Ishikawa (cell line): ENCODE measurements at regions not wholly inside any gene's neighbourhood (a gene's known extent, or its start where the extent isn't known, plus 50 kb on each side); places are given as distances from the start of the nearest gene placed in this dataset.

ENCODE experiments used
- CREB1 ChIP-seq: IDR thresholded peaks from 2 replicates; pipeline ENCODE4 v1.6.1; 2012; ENCODE audit warnings: low read depth
- EP300 ChIP-seq: IDR thresholded peaks from 2 replicates; pipeline ENCODE4 v1.6.1; 2012; ENCODE audit warnings: borderline replicate concordance
- FOXM1 ChIP-seq: IDR thresholded peaks from 2 replicates; pipeline ENCODE4 v1.6.1; 2012; ENCODE audit warnings: low read depth, borderline replicate concordance
- NFIC ChIP-seq: IDR thresholded peaks from 2 replicates; pipeline ENCODE4 v1.6.1; 2012
- RAD21 ChIP-seq: IDR thresholded peaks from 2 replicates; pipeline ENCODE4 v1.6.1; 2012; ENCODE audit warnings: low read depth
- TAF1 ChIP-seq: IDR thresholded peaks from 2 replicates; pipeline ENCODE4 v1.6.1; 2012; ENCODE audit warnings: low read depth, mild to moderate bottlenecking
- TCF12 ChIP-seq: IDR thresholded peaks from 2 replicates; pipeline ENCODE4 v1.6.1; 2012; ENCODE audit warnings: low read depth
- TEAD4 ChIP-seq: IDR thresholded peaks from 2 replicates; pipeline ENCODE4 v1.6.1; 2012
- YY1 ChIP-seq: IDR thresholded peaks from 2 replicates; pipeline ENCODE4 v1.6.1; 2012; ENCODE audit warnings: low read depth
- TF ChIP-seq, protein P1 (sequence below): IDR thresholded peaks from 2 replicates; pipeline ENCODE4 v1.6.1; 2012; ENCODE audit warnings: low read depth, mild to moderate bottlenecking

DNA sequence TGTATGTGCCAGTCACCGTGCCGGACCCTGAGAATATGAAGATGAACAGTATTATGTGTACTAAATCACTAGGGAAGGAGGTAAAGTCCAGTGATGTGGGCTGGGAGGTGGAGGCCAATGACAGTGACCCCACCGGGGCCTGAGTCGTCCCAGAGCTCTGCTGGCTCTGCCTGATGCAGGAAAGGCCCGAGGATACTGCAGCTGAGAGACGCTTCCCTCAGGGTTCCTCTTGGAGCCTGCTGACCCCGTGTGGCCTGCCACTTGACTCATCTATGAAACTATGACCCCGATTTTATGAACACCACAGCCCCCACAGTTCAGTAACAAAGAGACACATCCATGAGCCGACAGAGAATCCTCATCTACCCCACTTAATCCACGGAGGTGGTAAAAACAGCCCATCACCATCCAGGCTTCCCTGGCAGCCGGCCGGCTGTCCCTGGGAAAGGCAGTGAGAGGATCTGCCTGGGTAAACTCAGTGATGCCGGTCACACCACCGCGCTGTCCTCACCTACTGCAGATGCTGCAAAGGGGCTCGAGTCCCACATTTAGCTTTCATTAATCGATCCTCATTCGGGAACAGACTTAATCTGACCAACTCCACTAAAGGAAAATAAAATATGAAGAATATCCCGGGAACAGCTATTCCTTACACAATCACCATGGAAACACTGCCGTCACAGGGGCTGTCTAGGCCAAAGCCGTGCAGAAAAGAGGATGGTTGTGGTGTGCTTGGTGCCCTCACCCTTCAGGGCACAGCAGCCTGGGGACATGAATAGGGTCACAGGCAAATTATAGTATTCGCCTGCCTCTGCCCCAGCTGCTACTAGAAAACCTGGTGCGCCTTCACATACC lies 82.9 kb downstream of the ARRDC4 start:
- TF ChIP-seq EP300 (no peak), FOXM1 (no peak), CREB1 (no peak), TEAD4 (no peak), YY1 (no peak), RAD21 (no peak), TAF1 (no peak), TCF12 (no peak), NFIC (no peak)
- TF ChIP-seq, protein P1, sequence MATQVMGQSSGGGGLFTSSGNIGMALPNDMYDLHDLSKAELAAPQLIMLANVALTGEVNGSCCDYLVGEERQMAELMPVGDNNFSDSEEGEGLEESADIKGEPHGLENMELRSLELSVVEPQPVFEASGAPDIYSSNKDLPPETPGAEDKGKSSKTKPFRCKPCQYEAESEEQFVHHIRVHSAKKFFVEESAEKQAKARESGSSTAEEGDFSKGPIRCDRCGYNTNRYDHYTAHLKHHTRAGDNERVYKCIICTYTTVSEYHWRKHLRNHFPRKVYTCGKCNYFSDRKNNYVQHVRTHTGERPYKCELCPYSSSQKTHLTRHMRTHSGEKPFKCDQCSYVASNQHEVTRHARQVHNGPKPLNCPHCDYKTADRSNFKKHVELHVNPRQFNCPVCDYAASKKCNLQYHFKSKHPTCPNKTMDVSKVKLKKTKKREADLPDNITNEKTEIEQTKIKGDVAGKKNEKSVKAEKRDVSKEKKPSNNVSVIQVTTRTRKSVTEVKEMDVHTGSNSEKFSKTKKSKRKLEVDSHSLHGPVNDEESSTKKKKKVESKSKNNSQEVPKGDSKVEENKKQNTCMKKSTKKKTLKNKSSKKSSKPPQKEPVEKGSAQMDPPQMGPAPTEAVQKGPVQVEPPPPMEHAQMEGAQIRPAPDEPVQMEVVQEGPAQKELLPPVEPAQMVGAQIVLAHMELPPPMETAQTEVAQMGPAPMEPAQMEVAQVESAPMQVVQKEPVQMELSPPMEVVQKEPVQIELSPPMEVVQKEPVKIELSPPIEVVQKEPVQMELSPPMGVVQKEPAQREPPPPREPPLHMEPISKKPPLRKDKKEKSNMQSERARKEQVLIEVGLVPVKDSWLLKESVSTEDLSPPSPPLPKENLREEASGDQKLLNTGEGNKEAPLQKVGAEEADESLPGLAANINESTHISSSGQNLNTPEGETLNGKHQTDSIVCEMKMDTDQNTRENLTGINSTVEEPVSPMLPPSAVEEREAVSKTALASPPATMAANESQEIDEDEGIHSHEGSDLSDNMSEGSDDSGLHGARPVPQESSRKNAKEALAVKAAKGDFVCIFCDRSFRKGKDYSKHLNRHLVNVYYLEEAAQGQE = no peak
